Ovary (tissue), 3 donors: ENCODE measurements at regions not wholly inside any gene's neighbourhood (a gene's known extent, or its start where the extent isn't known, plus 50 kb on each side); places are given as distances from the start of the nearest gene placed in this dataset.

Experiments
- EP300 ChIP-seq: sonication (generic); formaldehyde crosslinking; IDR thresholded peaks from one replicate; pipeline ENCODE4 v1.6.1; 2017; ENCODE audit warnings: antibody characterized with exemption
- POLR2A ChIP-seq: fragments of 450-650 bp; IDR thresholded peaks from one replicate; pipeline ENCODE4 v1.6.1; 2017; ENCODE audit warnings: antibody characterized with exemption, mild to moderate bottlenecking, moderate library complexity
- TF ChIP-seq, protein P1 (sequence below), 3 donors: fragments of 450-650 bp in 2 of 3; fragments of 200-600 bp in 1 of 3; IDR thresholded peaks; one replicate each; pipeline versions ENCODE4 v1.5.1 to v1.8.0; 2016 to 2022; ENCODE audit warnings: antibody characterized with exemption in 3 of 3, mild to moderate bottlenecking in 1 of 3
- donor health status: DM: no; HTN: no; CAD: no.

DNA sequence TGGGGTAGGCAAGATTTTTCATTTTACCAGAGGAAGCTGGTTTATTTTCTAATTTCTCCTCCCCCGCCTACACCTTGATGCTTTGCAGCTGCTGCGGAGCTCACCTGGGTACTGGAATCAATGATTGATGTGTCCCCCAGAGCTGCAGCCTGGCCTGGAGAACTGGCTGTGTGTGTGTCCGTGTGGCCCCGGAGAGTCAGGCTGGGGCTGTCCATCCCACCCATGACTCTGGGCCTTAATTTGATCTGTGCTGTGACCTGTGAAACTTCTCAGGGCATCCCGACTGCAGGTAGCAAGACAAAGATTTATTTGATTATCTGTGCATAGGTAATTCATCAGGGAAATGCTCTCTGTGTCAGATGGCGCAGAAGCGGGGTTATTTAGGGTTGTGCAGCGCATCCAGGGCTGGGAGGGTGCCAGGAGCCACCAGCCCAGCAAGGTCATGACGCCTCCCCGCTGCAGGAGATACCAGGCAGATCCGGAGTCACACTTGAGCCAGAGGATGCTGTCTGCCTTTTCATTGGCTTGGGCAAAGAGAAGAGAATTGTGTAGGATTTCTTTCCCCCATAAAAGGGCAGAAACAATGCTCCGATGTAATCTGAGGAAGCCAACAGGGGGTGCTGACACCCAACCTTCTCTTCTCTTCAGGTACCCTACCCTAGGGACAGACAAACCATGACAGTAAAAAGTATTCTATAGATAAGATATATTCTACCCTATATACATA, 346.6 kb downstream of the TSHZ3 start:
- TF ChIP-seq, protein P1, sequence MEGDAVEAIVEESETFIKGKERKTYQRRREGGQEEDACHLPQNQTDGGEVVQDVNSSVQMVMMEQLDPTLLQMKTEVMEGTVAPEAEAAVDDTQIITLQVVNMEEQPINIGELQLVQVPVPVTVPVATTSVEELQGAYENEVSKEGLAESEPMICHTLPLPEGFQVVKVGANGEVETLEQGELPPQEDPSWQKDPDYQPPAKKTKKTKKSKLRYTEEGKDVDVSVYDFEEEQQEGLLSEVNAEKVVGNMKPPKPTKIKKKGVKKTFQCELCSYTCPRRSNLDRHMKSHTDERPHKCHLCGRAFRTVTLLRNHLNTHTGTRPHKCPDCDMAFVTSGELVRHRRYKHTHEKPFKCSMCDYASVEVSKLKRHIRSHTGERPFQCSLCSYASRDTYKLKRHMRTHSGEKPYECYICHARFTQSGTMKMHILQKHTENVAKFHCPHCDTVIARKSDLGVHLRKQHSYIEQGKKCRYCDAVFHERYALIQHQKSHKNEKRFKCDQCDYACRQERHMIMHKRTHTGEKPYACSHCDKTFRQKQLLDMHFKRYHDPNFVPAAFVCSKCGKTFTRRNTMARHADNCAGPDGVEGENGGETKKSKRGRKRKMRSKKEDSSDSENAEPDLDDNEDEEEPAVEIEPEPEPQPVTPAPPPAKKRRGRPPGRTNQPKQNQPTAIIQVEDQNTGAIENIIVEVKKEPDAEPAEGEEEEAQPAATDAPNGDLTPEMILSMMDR (IDR thresholded peaks at IDR 0.05): no peak
- no peak for TF ChIP-seq POLR2A
- TF ChIP-seq EP300: no peak
